Panc1 (cell line): ENCODE measurements at regions not wholly inside any gene's neighbourhood (a gene's known extent, or its start where the extent isn't known, plus 50 kb on each side); places are given as distances from the start of the nearest gene placed in this dataset.

Experiments used
- ATAC-seq: fragments of 200-7000 bp; cut with Tn5 transposase; 2 replicates; pipeline ENCODE4 v1.9.1; 2020; ENCODE audit warnings: mild to moderate bottlenecking, moderate library complexity
- BruUV-seq: library from RNA; stranded (reverse); fragments of 400-500 nt; replicated peaks from 2 replicates; lab custom pipeline; 2021; lab: Mats Ljungman, UMichigan
- CTCF ChIA-PET: fragments of 300-600 bp; sonication (Branson Sonifier 250); formaldehyde crosslinking; loops from one replicate; lab custom pipeline; 2022; ENCODE audit warnings: antibody characterized with exemption; lab: Charles Lee
- POLR2A ChIA-PET: fragments of 300-600 bp; sonication (Branson Sonifier 250); formaldehyde crosslinking; loops from one replicate; lab custom pipeline; 2022; ENCODE audit warnings: antibody characterized with exemption; lab: Charles Lee
- DNase-seq: peaks from one replicate; pipeline ENCODE4 v3.0.0-alpha.2; 2010; ENCODE audit warnings: low read depth, low spot score
- H3K27ac ChIP-seq: 2 replicates; pipeline ENCODE4 v1.5.1; 2011; ENCODE audit warnings: mild to moderate bottlenecking, low read length, inconsistent platforms
- H3K27me3 ChIP-seq: fragments of 200-500 bp; sonication (Bioruptor generic); 2 replicates; pipeline ENCODE4 v1.6.0; 2014; ENCODE audit warnings: low read length, inconsistent platforms; ENCODE audit not compliant: control insufficient read depth, insufficient read depth
- H3K36me3 ChIP-seq: fragments of 200-500 bp; sonication (Bioruptor generic); 2 replicates; pipeline ENCODE4 v1.5.1; 2014; ENCODE audit warnings: inconsistent platforms, mild to moderate bottlenecking, low read length, moderate library complexity; ENCODE audit not compliant: control insufficient read depth, insufficient read depth
- H3K4me1 ChIP-seq: 2 replicates; pipeline ENCODE4 v1.5.1; 2011; ENCODE audit warnings: inconsistent platforms, mild to moderate bottlenecking, low read length, moderate library complexity; ENCODE audit not compliant: control insufficient read depth, insufficient read depth
- H3K4me3 ChIP-seq, 2 experiments: 2 replicates each; pipeline ENCODE4 v1.5.1; 2011 to 2012; ENCODE audit warnings: low read depth in 2 of 2, low read length in 2 of 2, mild to moderate bottlenecking in 2 of 2, inconsistent platforms in 1 of 2, moderate library complexity in 1 of 2
- H3K9me3 ChIP-seq: fragments of 200-500 bp; sonication (Bioruptor generic); 2 replicates; pipeline ENCODE4 v1.5.1; 2014; ENCODE audit warnings: low read depth, mild to moderate bottlenecking, inconsistent platforms, low read length, moderate library complexity; ENCODE audit not compliant: control insufficient read depth, insufficient read depth
- POLR2AphosphoS5 ChIP-seq: IDR thresholded peaks from 2 replicates; pipeline ENCODE4 v1.6.1; 2012; ENCODE audit warnings: mild to moderate bottlenecking, low read depth, low read length, moderate library complexity
- SIN3A ChIP-seq: IDR thresholded peaks from 2 replicates; pipeline ENCODE4 v1.6.1; 2012; ENCODE audit warnings: low read depth, mild to moderate bottlenecking, low read length, moderate library complexity, borderline replicate concordance; ENCODE audit not compliant: insufficient read depth
- TCF7L2 ChIP-seq: IDR thresholded peaks from 2 replicates; pipeline ENCODE4 v1.6.1; 2011; ENCODE audit warnings: mild to moderate bottlenecking, low read depth, low read length, inconsistent platforms
- in situ Hi-C: cut with HindIII; loops from 2 replicates; pipeline ENCODE4 v1.10.0; 2016; ENCODE audit warnings: low sequenced_read_pairs, low pct_unique_long_range_greater_than_20kb
- intact Hi-C: fragments of 100-400 bp; cut with micrococcal nuclease; formaldehyde crosslinking; loops from one replicate; pipeline ENCODE4 v1.10.0; 2022; ENCODE audit not compliant: unreplicated experiment
- TF ChIP-seq, protein P1 (sequence below): fragments of 450-650 bp; IDR thresholded peaks from 2 replicates; pipeline ENCODE4 v1.5.1; 2017; ENCODE audit warnings: mild to moderate bottlenecking
- TF ChIP-seq, protein P2 (sequence below), 2 experiments: IDR thresholded peaks; 2 replicates each; pipeline ENCODE4 v1.6.1; 2011 to 2012; ENCODE audit warnings: low read depth in 2 of 2, control low read depth in 1 of 2, low read length in 1 of 2, mild to moderate bottlenecking in 1 of 2, moderate library complexity in 1 of 2; ENCODE audit not compliant: insufficient read depth in 1 of 2

DNA sequence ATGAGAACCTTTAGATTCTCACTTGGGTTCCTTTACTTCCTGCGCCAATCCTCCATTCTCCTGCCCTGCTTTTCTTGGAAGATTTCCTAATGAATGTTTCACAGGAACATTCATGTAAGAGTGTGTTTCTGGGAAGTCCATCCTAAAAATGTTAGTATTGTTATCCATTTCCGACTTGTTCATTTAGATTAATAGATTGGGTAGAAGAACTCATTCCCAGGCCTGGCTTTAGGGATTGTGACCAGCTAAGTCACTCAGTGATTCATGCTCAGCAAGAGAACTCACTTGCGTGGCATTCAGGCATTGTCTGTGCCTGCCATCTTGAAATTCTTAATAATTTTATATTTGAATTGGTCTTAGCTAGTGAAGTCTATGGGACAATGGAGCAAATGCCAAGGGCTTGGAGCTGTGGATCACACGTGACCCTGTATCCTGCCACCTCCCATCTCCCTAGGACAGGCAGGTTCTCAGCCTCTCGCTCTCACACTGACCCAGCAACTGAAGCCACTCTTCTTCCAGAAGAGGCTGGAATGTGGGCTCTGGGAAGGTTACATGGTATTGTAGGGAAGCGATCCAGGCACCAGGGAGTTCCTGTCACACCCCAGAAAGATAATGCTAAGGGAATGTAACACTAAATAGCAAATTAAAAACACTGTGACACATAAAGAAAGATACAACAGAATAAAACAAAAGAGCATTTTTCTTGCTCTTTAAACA lies 562.1 kb downstream of the TMA16 start:
- in situ Hi-C loops: no loop called here
- TF ChIP-seq POLR2AphosphoS5 (no peak), SIN3A (no peak), TCF7L2 (no peak)
- TF ChIP-seq, protein P1, sequence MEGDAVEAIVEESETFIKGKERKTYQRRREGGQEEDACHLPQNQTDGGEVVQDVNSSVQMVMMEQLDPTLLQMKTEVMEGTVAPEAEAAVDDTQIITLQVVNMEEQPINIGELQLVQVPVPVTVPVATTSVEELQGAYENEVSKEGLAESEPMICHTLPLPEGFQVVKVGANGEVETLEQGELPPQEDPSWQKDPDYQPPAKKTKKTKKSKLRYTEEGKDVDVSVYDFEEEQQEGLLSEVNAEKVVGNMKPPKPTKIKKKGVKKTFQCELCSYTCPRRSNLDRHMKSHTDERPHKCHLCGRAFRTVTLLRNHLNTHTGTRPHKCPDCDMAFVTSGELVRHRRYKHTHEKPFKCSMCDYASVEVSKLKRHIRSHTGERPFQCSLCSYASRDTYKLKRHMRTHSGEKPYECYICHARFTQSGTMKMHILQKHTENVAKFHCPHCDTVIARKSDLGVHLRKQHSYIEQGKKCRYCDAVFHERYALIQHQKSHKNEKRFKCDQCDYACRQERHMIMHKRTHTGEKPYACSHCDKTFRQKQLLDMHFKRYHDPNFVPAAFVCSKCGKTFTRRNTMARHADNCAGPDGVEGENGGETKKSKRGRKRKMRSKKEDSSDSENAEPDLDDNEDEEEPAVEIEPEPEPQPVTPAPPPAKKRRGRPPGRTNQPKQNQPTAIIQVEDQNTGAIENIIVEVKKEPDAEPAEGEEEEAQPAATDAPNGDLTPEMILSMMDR: no peak
- TF ChIP-seq, protein P2, sequence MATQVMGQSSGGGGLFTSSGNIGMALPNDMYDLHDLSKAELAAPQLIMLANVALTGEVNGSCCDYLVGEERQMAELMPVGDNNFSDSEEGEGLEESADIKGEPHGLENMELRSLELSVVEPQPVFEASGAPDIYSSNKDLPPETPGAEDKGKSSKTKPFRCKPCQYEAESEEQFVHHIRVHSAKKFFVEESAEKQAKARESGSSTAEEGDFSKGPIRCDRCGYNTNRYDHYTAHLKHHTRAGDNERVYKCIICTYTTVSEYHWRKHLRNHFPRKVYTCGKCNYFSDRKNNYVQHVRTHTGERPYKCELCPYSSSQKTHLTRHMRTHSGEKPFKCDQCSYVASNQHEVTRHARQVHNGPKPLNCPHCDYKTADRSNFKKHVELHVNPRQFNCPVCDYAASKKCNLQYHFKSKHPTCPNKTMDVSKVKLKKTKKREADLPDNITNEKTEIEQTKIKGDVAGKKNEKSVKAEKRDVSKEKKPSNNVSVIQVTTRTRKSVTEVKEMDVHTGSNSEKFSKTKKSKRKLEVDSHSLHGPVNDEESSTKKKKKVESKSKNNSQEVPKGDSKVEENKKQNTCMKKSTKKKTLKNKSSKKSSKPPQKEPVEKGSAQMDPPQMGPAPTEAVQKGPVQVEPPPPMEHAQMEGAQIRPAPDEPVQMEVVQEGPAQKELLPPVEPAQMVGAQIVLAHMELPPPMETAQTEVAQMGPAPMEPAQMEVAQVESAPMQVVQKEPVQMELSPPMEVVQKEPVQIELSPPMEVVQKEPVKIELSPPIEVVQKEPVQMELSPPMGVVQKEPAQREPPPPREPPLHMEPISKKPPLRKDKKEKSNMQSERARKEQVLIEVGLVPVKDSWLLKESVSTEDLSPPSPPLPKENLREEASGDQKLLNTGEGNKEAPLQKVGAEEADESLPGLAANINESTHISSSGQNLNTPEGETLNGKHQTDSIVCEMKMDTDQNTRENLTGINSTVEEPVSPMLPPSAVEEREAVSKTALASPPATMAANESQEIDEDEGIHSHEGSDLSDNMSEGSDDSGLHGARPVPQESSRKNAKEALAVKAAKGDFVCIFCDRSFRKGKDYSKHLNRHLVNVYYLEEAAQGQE (IDR thresholded peaks at IDR 0.05; ENCODE audit: insufficient read depth in 1 of 2, low read depth in 2 of 2, low read length in 1 of 2): no peak
- CTCF ChIA-PET: no interaction called here
- POLR2A ChIA-PET: no interaction called here
- intact Hi-C loops: no loop called here
- DNase-seq (no peak), ATAC-seq (no peak)
- Histone ChIP-seq H3K4me1 (no peaks in the 10 kb centered on the region), H3K9me3 (no peaks in the 10 kb centered on the region), H3K27me3 (no peaks in the 10 kb centered on the region), H3K36me3 (no peaks in the 10 kb centered on the region), H3K27ac (no peak overlapping the region), H3K4me3 (no peak overlapping the region)
- BruUV-seq: no TSS peak

DNA sequence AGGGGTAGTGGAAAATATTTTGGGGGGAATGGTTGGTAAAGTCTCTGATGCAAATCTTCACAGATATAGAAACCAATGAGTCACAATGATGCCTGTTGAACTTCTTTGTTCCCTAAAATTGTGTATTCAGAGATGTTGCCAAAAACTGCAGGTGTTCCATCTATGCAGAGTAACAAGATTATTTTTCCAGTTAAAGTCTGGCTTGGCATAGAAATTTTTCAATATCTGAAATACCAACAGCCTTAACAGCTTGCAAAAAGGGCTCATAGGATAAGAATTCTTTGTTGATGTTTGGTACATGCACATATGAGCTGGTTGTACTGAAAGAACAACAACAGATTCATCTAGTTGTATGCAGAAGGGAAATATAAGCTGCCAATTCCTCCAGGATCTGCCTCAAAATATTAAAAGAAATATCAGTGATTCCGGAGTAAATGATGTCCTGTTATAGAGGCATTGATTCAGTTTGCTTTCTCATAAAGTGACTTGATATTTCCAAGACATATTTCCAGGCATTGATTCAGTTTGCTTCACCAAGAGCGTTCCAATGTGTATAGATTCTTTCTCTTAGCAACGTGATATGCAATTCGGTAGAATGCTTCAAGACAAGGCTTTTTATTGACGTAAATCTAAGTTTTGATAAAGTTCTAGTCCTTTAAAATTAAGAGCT lies 564.4 kb downstream of the TMA16 start:
- intact Hi-C loops (no loop called here), in situ Hi-C loops (no loop called here)
- Histone ChIP-seq H3K27me3 (no peaks in the 10 kb centered on the region), H3K9me3 (no peaks in the 10 kb centered on the region), H3K4me1 (no peaks in the 10 kb centered on the region), H3K36me3 (no peaks in the 10 kb centered on the region), H3K27ac (no peak overlapping the region), H3K4me3 (no peak overlapping the region)
- TF ChIP-seq POLR2AphosphoS5: no peak
- TF ChIP-seq TCF7L2: no peak
- TF ChIP-seq, protein P1: no peak
- TF ChIP-seq, protein P2 (IDR thresholded peaks at IDR 0.05; ENCODE audit: insufficient read depth in 1 of 2, low read depth in 2 of 2, low read length in 1 of 2): no peak
- no peak for TF ChIP-seq SIN3A
- ChIA-PET CTCF (no interaction called here), POLR2A (no interaction called here)
- no peak for DNase-seq
- no TSS peak for BruUV-seq
- ATAC-seq: no peak
